Gastroesophageal sphincter (tissue), 4 donors: ENCODE measurements at regions not wholly inside any gene's neighbourhood (a gene's known extent, or its start where the extent isn't known, plus 50 kb on each side); places are given as distances from the start of the nearest gene placed in this dataset.

Source experiments
- ATAC-seq: fragments of 150-250 bp; one replicate; pipeline ENCODE4 v1.9.1; 2016; ENCODE audit warnings: mild to moderate bottlenecking, moderate library complexity
- H3K27ac ChIP-seq, 4 donors: fragments of 200-600 bp; sonication (generic) in 3 of 4; 1 replicate in 3 of 4; 2 replicates in 1 of 4; pipeline ENCODE4 v1.5.1; 2016 to 2019
- H3K27me3 ChIP-seq: fragments of 200-600 bp; sonication (generic); one replicate; pipeline ENCODE4 v1.5.1; 2019
- H3K36me3 ChIP-seq, 2 donors: fragments of 200-600 bp; sonication (generic); one replicate each; pipeline ENCODE4 v1.5.1; 2019; ENCODE audit warnings: control low read depth in 1 of 2
- H3K4me1 ChIP-seq, 3 donors: fragments of 200-600 bp; sonication (generic); 1 replicate in 2 of 3; 2 replicates in 1 of 3; pipeline ENCODE4 v1.5.1; 2016 to 2019; ENCODE audit warnings: control low read depth in 2 of 3
- H3K4me3 ChIP-seq, 2 donors: fragments of 200-600 bp; sonication (generic); one replicate each; pipeline ENCODE4 v1.5.1; 2019; ENCODE audit warnings: mild to moderate bottlenecking in 1 of 2, moderate library complexity in 1 of 2
- H3K9me3 ChIP-seq, 3 donors: fragments of 200-600 bp; sonication (generic); one replicate each; pipeline ENCODE4 v1.5.1; 2017 to 2019; ENCODE audit warnings: control low read depth in 2 of 3
- CTCF ChIP-seq, 4 experiments: fragments of 200-600 bp in 2 of 4; fragments of 450-650 bp in 2 of 4; sonication (generic) in 1 of 4; IDR thresholded peaks; one replicate each; pipeline ENCODE4 v1.5.1; 2017 to 2019; ENCODE audit warnings: antibody characterized with exemption in 4 of 4, mild to moderate bottlenecking in 2 of 4, moderate library complexity in 2 of 4
- EP300 ChIP-seq: sonication (generic); formaldehyde crosslinking; IDR thresholded peaks from one replicate; pipeline ENCODE4 v1.6.1; 2017; ENCODE audit warnings: antibody characterized with exemption, mild to moderate bottlenecking
- POLR2A ChIP-seq, 2 donors: fragments of 450-650 bp; IDR thresholded peaks; one replicate each; pipeline ENCODE4 v1.6.1; 2017; ENCODE audit warnings: antibody characterized with exemption in 2 of 2, mild to moderate bottlenecking in 2 of 2, moderate library complexity in 1 of 2
- POLR2AphosphoS5 ChIP-seq: sonication (generic); formaldehyde crosslinking; IDR thresholded peaks from one replicate; pipeline ENCODE4 v1.6.1; 2017; ENCODE audit warnings: antibody characterized with exemption
- WGBS, 2 donors: methylation state at CpG; one replicate each; pipeline ENCODE4 v1.1.5; 2018; ENCODE audit warnings: low coverage in 1 of 2; 5-methylcytosine and 5-hydroxymethylcytosine counted together

- WGBS, 2 donors = 49 to 71% methylated on average over 5 to 11 of the region's 11 CpGs
- ATAC-seq = no peak
- Histone ChIP-seq H3K9me3 (peaks cover 0 to 9% (median 0%) of the 10 kb centered on the region in 3 donors), H3K36me3 (no peaks in the 10 kb centered on the region), H3K27ac (no peak overlapping the region), H3K4me3 (no peak overlapping the region), H3K4me1 (no peaks in the 10 kb centered on the region), H3K27me3 (no peaks in the 10 kb centered on the region)
- no peak for TF ChIP-seq POLR2AphosphoS5
- TF ChIP-seq POLR2A (IDR thresholded peaks at IDR 0.05) = no peak
- no peak for TF ChIP-seq EP300
- no peak for TF ChIP-seq CTCF (IDR thresholded peaks at IDR 0.05)
Measured at GRCh38 chr2:143877056-143877455, 642.9 kb downstream of the ZEB2 start.

GRCh38 chr2:143875295-143876233 lies 644.4 kb downstream of the ZEB2 start:
- ATAC-seq = no peak
- H3K4me3 ChIP-seq = no peak overlapping the region
- 60 to 77% methylated on average over 6 to 8 of the region's 9 CpGs for WGBS, 2 donors
- no peaks in the 10 kb centered on the region for H3K4me1 ChIP-seq
- H3K9me3 ChIP-seq = peaks cover 0 to 20% (median 0%) of the 10 kb centered on the region in 3 donors
- no peak overlapping the region for H3K27ac ChIP-seq
- no peaks in the 10 kb centered on the region for H3K27me3 ChIP-seq
- TF ChIP-seq POLR2A (IDR thresholded peaks at IDR 0.05) (no peak), CTCF (IDR thresholded peaks at IDR 0.05) (no peak), POLR2AphosphoS5 (no peak), EP300 (no peak)
- no peaks in the 10 kb centered on the region for H3K36me3 ChIP-seq

GRCh38 chr2:143873886-143874285 lies 646.0 kb downstream of the ZEB2 start:
- peaks cover 0 to 37% (median 0%) of the 10 kb centered on the region in 3 donors for H3K9me3 ChIP-seq
- H3K27ac ChIP-seq = no peak overlapping the region
- H3K4me3 ChIP-seq = no peak overlapping the region
- no peak for ATAC-seq
- H3K27me3 ChIP-seq = no peaks in the 10 kb centered on the region
- H3K4me1 ChIP-seq = no peaks in the 10 kb centered on the region
- whole genome bisulfite sequencing, 2 donors = 95 to 100% methylated on average over 1 to 3 of the region's 3 CpGs
- no peaks in the 10 kb centered on the region for H3K36me3 ChIP-seq
- TF ChIP-seq CTCF (IDR thresholded peaks at IDR 0.05) = no peak
- TF ChIP-seq POLR2AphosphoS5 = no peak
- no peak for TF ChIP-seq POLR2A (IDR thresholded peaks at IDR 0.05)
- no peak for TF ChIP-seq EP300

GRCh38 chr2:143870696-143871095 lies 649.2 kb downstream of the ZEB2 start:
- Histone ChIP-seq H3K36me3 (no peaks in the 10 kb centered on the region), H3K9me3 (peaks cover 0 to 41% (median 0%) of the 10 kb centered on the region in 3 donors), H3K4me1 (no peaks in the 10 kb centered on the region), H3K27me3 (no peaks in the 10 kb centered on the region), H3K27ac (no peak overlapping the region), H3K4me3 (no peak overlapping the region)
- ATAC-seq = no peak
- TF ChIP-seq EP300 (no peak), POLR2AphosphoS5 (no peak), POLR2A (IDR thresholded peaks at IDR 0.05) (no peak), CTCF (IDR thresholded peaks at IDR 0.05) (no peak)
- WGBS, 2 donors = 60 to 92% methylated on average over 1 of the region's 1 CpG

GRCh38 chr2:143856978-143857377 lies 662.9 kb downstream of the ZEB2 start:
- no peak for TF ChIP-seq POLR2A (IDR thresholded peaks at IDR 0.05)
- TF ChIP-seq CTCF (IDR thresholded peaks at IDR 0.05) = no peak
- TF ChIP-seq EP300 = no peak
- no peak for TF ChIP-seq POLR2AphosphoS5
- no peak overlapping the region for H3K4me3 ChIP-seq
- H3K4me1 ChIP-seq = no peaks in the 10 kb centered on the region
- no peak for ATAC-seq
- H3K27me3 ChIP-seq = no peaks in the 10 kb centered on the region
- no peak overlapping the region for H3K27ac ChIP-seq
- H3K36me3 ChIP-seq = no peaks in the 10 kb centered on the region
- no peaks in the 10 kb centered on the region for H3K9me3 ChIP-seq
